ENCODE measurements at regions not wholly inside any gene's neighbourhood (a gene's known extent, or its start where the extent isn't known, plus 50 kb on each side); places are given as distances from the start of the nearest gene placed in this dataset.

DNA sequence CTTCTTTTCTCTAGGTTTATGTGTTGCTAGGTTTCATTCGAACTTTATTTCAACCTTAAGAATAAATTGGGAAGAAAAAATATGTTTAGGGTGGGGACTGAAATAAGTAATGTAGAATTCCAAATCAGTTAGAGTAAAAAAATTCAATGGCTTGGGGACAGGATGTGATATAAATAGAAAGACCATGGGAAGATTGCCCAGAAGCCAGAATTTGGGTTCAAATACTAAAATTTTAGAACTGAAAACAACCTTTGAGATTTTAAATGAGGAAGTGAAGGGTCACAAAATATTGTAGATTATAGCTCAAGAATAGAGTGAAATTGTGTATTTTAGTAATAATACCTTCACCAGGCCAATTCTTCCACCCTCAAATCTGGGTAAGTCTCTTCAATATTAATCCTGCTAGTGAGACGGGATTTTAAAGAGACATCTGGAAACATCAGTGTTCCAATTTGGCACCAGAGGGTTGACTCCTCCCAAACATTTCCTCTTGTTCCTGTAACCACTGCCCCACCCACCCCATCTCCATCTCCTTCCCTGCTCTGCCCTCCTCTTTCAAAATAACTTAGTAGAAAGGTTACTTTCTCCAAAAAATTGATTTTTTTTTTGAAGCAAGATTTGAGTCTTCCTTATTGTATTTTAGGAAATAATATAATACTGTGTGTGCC lies 51.3 kb upstream of the FAM3C start:
- no peak for DNase-seq

DNA sequence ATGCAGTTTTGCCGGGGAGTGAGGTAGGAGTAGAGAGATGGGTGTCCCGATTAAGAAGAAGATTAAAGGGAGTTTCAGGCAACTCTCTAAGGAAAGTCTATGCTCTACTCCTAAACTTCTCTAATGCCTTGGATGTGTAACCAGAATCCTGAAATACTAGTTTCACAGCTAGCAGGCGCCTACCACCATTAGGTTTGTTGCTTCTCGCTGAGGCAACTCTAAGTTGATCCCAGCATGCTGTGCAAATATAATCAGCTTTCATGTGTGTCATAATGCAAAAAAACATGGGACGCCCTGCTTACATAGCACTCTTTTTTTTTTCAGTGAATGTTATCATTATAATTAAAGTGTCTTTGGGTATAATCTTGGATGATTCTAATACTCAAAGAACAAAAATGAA lies 50.4 kb upstream of the FAM3C start:
- DNase-seq, result no peak

All from retina (tissue), 1 donor.